ENCODE measurements at regions not wholly inside any gene's neighbourhood (a gene's known extent, or its start where the extent isn't known, plus 50 kb on each side); places are given as distances from the start of the nearest gene placed in this dataset.

DNA sequence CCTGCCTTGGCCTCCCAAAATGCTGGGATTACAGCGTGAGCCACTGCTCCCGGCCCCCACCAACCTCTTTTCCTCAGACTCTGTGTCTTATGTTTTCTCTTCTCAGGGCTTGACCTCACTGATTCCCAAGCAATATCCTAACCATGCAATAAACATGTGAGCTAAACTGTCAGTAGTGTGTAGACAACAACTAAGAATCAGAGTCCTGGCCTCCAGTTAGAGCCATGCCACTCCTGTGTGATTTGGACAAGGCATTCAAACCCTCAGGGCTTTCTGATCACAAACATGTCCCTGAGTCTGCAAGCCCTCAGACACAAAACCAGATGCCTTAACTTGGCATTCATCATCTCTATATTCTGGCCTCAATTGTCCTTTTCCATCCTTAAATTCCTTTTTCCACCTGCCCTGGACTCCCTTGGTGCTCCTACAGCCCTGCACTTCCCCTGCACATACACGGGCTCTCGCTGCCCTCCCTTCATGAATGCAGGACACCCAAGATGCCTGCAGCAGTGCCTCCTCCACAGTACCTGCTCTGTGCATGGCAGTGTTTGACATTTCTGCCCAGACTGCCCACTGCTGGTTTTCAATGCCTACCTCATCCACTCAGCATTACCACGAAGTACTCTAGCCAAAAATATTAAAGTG, 142.8 kb downstream of the CYP26A1 start:
- Histone ChIP-seq H3K27ac (no peak overlapping the region), H3K36me3 (no peaks in the 10 kb centered on the region), H3K27me3 (no peaks in the 10 kb centered on the region), H3K4me1 (peaks cover 0 to 8% (median 0%) of the 10 kb centered on the region in 4 donors), H3K9me3 (no peaks in the 10 kb centered on the region), H3K4me3 (no peak overlapping the region)
- TF ChIP-seq, protein P1, sequence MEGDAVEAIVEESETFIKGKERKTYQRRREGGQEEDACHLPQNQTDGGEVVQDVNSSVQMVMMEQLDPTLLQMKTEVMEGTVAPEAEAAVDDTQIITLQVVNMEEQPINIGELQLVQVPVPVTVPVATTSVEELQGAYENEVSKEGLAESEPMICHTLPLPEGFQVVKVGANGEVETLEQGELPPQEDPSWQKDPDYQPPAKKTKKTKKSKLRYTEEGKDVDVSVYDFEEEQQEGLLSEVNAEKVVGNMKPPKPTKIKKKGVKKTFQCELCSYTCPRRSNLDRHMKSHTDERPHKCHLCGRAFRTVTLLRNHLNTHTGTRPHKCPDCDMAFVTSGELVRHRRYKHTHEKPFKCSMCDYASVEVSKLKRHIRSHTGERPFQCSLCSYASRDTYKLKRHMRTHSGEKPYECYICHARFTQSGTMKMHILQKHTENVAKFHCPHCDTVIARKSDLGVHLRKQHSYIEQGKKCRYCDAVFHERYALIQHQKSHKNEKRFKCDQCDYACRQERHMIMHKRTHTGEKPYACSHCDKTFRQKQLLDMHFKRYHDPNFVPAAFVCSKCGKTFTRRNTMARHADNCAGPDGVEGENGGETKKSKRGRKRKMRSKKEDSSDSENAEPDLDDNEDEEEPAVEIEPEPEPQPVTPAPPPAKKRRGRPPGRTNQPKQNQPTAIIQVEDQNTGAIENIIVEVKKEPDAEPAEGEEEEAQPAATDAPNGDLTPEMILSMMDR (IDR thresholded peaks at IDR 0.05) = no peak
- intact Hi-C loops (cut with DNase I; ENCODE audit: low total_unique reads) = no loop called here
- no peak for DNase-seq

DNA sequence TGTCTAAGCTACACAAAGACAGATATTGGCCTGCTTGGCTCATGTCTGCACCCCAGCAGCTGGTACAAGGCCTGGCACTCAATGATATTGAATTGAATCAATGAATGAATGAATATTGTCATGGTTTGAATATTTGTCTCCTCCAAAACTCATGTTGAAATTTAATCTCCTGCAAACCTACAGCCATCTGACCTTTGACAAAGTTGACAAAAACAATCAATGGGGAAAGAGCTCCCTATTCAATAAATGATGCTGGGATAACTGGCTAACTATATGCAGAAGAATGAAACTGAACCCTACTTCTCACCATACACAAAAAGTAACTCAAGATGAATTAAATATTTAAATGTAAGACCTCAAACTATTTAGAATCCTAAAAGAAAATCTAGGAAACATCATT, 144.7 kb downstream of the CYP26A1 start:
- TF ChIP-seq, protein P1 (IDR thresholded peaks at IDR 0.05) = no peak
- intact Hi-C loops (cut with DNase I; ENCODE audit: low total_unique reads) = no loop called here
- Histone ChIP-seq H3K36me3 (no peaks in the 10 kb centered on the region), H3K9me3 (peaks cover 0 to 2% (median 0%) of the 10 kb centered on the region in 3 donors), H3K4me1 (no peaks in the 10 kb centered on the region), H3K27ac (no peak overlapping the region), H3K27me3 (no peaks in the 10 kb centered on the region), H3K4me3 (no peak overlapping the region)
- no peak for DNase-seq

DNA sequence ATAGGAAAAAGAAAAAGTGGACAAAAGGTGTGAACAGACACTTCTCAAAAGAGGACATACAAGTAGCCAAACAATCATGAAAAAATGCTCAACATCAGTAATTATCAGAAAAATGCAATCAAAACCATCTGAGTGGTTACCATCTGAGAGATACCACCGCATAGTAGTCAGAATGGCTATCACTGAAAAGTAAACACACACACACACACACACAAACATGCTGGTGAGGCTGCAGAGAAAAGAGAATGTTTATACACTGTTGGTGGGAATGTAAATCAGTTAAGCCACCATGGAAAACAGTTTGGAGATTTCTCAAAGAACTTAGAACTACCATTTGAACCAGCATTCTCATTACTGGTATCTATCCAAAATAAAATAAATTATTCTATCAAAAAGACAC, 145.7 kb downstream of the CYP26A1 start:
- intact Hi-C loops (cut with DNase I; ENCODE audit: low total_unique reads) = no loop called here
- H3K4me3 ChIP-seq = no peak overlapping the region
- no peaks in the 10 kb centered on the region for H3K27me3 ChIP-seq
- DNase-seq = no peak
- TF ChIP-seq, protein P1 (IDR thresholded peaks at IDR 0.05) = no peak
- H3K36me3 ChIP-seq = no peaks in the 10 kb centered on the region
- no peak overlapping the region for H3K27ac ChIP-seq
- peaks cover 0 to 3% (median 0%) of the 10 kb centered on the region in 3 donors for H3K9me3 ChIP-seq
- no peaks in the 10 kb centered on the region for H3K4me1 ChIP-seq

DNA sequence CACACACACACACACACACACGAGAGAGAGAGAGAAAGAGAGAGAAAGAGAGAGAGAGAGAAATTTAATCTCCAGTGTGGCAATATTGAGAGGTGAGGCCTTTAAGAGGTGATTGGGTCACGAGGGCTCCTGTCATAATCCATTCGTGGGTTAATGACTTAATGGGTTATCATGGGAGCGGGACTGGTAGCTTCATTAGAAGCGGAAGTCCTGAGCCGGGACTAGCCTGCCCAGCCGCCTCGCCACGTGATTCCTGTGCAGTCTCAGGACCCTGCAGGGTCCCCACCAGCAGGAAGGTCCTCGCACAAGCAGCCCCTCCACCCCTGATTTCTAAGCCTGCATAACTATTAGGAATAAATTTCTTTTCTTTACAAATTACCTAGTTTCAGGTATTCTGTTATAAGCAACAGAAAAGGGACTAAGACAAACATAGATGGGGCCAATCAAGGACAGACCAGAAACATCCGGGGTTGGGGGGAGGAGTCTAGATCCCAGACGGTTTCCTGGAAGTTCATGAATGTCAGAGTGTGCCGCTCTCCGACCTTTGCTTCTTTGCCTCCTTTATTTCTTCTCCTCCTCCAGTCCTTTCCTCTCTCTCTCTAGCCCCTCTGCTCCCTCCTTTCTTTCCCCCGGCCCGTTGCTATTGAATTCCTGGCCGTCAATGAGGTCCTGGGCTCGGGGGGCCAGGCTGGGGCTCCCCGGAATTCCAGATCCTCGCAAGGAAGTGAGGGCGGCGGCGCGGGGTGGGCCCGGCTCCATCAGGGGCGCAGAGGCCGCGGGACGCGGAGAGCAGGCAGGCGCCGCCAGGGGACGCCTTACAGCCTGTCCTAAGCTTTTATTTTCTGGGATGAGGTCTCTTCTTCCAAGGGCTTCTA, 146.8 kb downstream of the CYP26A1 start:
- no peaks in the 10 kb centered on the region for H3K36me3 ChIP-seq
- no peak overlapping the region for H3K27ac ChIP-seq
- H3K4me3 ChIP-seq = no peak overlapping the region
- H3K4me1 ChIP-seq = no peaks in the 10 kb centered on the region
- H3K27me3 ChIP-seq = no peaks in the 10 kb centered on the region
- intact Hi-C loops (cut with DNase I; ENCODE audit: low total_unique reads) = no loop called here
- DNase-seq = no peak
- TF ChIP-seq, protein P1 (IDR thresholded peaks at IDR 0.05) = no peak
- H3K9me3 ChIP-seq = peaks cover 0 to 3% (median 0%) of the 10 kb centered on the region in 3 donors

DNA sequence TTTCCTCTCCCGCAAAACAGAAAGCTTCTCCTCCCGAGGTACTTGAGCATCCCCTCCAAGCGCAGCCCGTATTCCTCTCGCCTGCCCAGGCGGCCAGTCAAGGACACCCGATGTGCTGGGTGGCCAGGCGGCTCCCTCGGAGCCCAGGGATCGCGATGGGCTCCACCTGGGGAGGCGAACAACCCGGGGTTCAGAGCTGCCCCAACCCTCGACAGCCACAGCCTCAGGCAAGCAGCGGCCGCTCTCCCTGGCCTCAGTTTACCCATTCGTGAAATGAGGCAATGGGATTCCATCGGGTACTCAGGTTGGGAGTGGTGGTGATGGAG, 147.4 kb downstream of the CYP26A1 start:
- Histone ChIP-seq H3K27ac (no peak overlapping the region), H3K27me3 (no peaks in the 10 kb centered on the region), H3K4me1 (no peaks in the 10 kb centered on the region), H3K4me3 (no peak overlapping the region), H3K36me3 (no peaks in the 10 kb centered on the region), H3K9me3 (peaks cover 0 to 3% (median 0%) of the 10 kb centered on the region in 3 donors)
- intact Hi-C loops (cut with DNase I; ENCODE audit: low total_unique reads) = no loop called here
- TF ChIP-seq, protein P1 (IDR thresholded peaks at IDR 0.05) = no peak
- no peak for DNase-seq

Measured in tibial artery (tissue), 4 donors.